Activated CD4-positive, alpha-beta memory T cell treated with anti-CD3 and anti-CD28 coated beads, Interleukin-2, amount 10 ng/mL, durations not matched to agents 7 days and 5 days (primary cell): ENCODE measurements at regions not wholly inside any gene's neighbourhood (a gene's known extent, or its start where the extent isn't known, plus 50 kb on each side); places are given as distances from the start of the nearest gene placed in this dataset.

Source experiments
- CTCF ChIA-PET: fragments of 350-600 bp; sonication (Branson Sonifier 250); formaldehyde crosslinking; loops from one replicate; lab custom pipeline; 2021; ENCODE audit warnings: antibody characterized with exemption, inconsistent platforms; lab: Charles Lee
- POLR2A ChIA-PET: fragments of 350-600 bp; sonication (Branson Sonifier 250); formaldehyde crosslinking; loops from one replicate; lab custom pipeline; 2021; ENCODE audit warnings: antibody characterized with exemption; lab: Charles Lee
- DNase-seq: peaks from one replicate; pipeline ENCODE4 v3.0.0-alpha.2; 2020
- H3K27ac Mint-ChIP-seq: one replicate; pipeline ENCODE4 v1.8.0; 2021; ENCODE audit warnings: mild to moderate bottlenecking, mixed read lengths
- H3K27me3 Mint-ChIP-seq: one replicate; pipeline ENCODE4 v1.8.0; 2021; ENCODE audit warnings: mixed read lengths
- H3K36me3 Mint-ChIP-seq: one replicate; pipeline ENCODE4 v1.8.0; 2021; ENCODE audit warnings: low read depth, mixed read lengths
- H3K4me1 Mint-ChIP-seq: one replicate; pipeline ENCODE4 v1.8.0; 2021; ENCODE audit warnings: mixed read lengths
- H3K4me3 Mint-ChIP-seq: one replicate; pipeline ENCODE4 v1.8.0; 2021; ENCODE audit warnings: mild to moderate bottlenecking, mixed read lengths
- H3K9me3 Mint-ChIP-seq: one replicate; pipeline ENCODE4 v1.8.0; 2021; ENCODE audit warnings: mixed read lengths

DNA sequence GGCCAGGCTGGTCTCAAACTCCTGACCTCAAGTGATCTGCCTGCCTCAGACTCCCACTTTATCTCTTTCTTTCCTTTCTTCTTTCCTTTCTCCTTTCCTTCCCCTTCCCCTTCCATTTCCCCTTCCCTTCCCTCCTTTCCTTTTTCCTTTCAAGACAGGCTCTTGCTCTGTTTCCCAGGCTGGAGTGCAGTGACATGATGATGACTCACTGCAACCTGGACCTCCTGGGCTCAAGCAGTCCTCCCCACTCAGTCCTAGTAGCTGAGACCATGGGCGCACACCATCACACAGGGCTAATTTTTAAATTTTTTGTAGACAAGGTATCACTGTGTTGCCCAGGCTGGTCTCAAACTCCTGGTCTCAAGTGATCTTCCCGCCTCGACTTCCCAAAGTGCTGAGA lies 377.6 kb upstream of the ZFP64 start:
- Mint-ChIP-seq H3K9me3 (no peaks in the 10 kb centered on the region), H3K36me3 (no peaks in the 10 kb centered on the region), H3K27me3 (no peaks in the 10 kb centered on the region), H3K27ac (no peak overlapping the region), H3K4me3 (no peak overlapping the region), H3K4me1 (no peaks in the 10 kb centered on the region)
- no peak for DNase-seq
- POLR2A ChIA-PET, result no interaction called here
- CTCF ChIA-PET, result no interaction called here

- no peak overlapping the region for H3K27ac Mint-ChIP-seq
- no peaks in the 10 kb centered on the region for H3K36me3 Mint-ChIP-seq
- no peaks in the 10 kb centered on the region for H3K27me3 Mint-ChIP-seq
- no peak for DNase-seq
- CTCF ChIA-PET, result no interaction called here
- no peaks in the 10 kb centered on the region for H3K4me1 Mint-ChIP-seq
- H3K4me3 Mint-ChIP-seq, result no peak overlapping the region
- H3K9me3 Mint-ChIP-seq, result peaks cover 4% of the 10 kb centered on the region
- POLR2A ChIA-PET, result no interaction called here
These were observed 374.0 kb upstream of the ZFP64 start for GRCh38 chr20:52565614-52566013.

GRCh38 chr20:52564594-52564993 lies 373.0 kb upstream of the ZFP64 start:
- ChIA-PET POLR2A (no interaction called here), CTCF (no interaction called here)
- Mint-ChIP-seq H3K4me3 (no peak overlapping the region), H3K27me3 (no peaks in the 10 kb centered on the region), H3K9me3 (peaks cover 8% of the 10 kb centered on the region), H3K27ac (no peak overlapping the region), H3K36me3 (no peaks in the 10 kb centered on the region), H3K4me1 (no peaks in the 10 kb centered on the region)
- DNase-seq, result no peak

GRCh38 chr20:52552181-52552872 lies 360.7 kb upstream of the ZFP64 start:
- ChIA-PET POLR2A (no interaction called here), CTCF (no interaction called here)
- peaks cover 2% of the 10 kb centered on the region for H3K9me3 Mint-ChIP-seq
- no peaks in the 10 kb centered on the region for H3K27me3 Mint-ChIP-seq
- DNase-seq, result no peak
- no peak overlapping the region for H3K4me3 Mint-ChIP-seq
- H3K4me1 Mint-ChIP-seq, result no peaks in the 10 kb centered on the region
- H3K36me3 Mint-ChIP-seq, result no peaks in the 10 kb centered on the region
- H3K27ac Mint-ChIP-seq, result no peak overlapping the region

GRCh38 chr20:52542131-52542530 lies 350.6 kb upstream of the ZFP64 start:
- POLR2A ChIA-PET, result no interaction called here
- peaks cover 3% of the 10 kb centered on the region for H3K9me3 Mint-ChIP-seq

GRCh38 chr20:52540509-52540908 lies 348.9 kb upstream of the ZFP64 start:
- Mint-ChIP-seq H3K9me3 (peaks cover 2% of the 10 kb centered on the region), H3K27ac (no peak overlapping the region), H3K27me3 (no peaks in the 10 kb centered on the region), H3K4me1 (no peaks in the 10 kb centered on the region), H3K4me3 (no peak overlapping the region), H3K36me3 (no peaks in the 10 kb centered on the region)
- ChIA-PET CTCF (no interaction called here), POLR2A (no interaction called here)
- no peak for DNase-seq

More at GRCh38 chr20:52542131-52542530, 350.6 kb upstream of the ZFP64 start:
- CTCF ChIA-PET, result no interaction called here
- no peak for DNase-seq
- Mint-ChIP-seq H3K27me3 (no peaks in the 10 kb centered on the region), H3K36me3 (no peaks in the 10 kb centered on the region), H3K4me3 (no peak overlapping the region), H3K4me1 (no peaks in the 10 kb centered on the region), H3K27ac (no peak overlapping the region)

DNA sequence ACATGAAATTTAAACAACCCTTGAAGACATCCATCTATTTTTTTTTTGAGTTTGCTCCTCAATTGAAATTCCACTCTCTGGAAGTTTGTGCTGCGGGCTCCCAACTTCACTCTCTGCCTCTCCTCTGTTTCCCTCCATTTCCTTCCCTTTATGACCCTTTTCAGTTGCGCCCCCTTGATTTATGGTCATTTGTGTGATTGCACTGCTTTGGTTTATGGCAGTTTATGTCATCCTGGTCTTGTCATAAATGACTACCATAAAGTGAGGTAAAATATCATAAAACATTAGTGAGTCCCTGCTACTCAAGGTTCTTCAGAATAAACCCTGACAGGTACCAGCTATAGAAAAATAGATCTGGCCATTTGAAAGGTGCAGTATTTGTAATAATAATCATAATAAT lies 348.3 kb upstream of the ZFP64 start:
- no peaks in the 10 kb centered on the region for H3K36me3 Mint-ChIP-seq
- CTCF ChIA-PET, result no interaction called here
- H3K27ac Mint-ChIP-seq, result no peak overlapping the region
- H3K4me3 Mint-ChIP-seq, result no peak overlapping the region
- no peak for DNase-seq
- peaks cover 2% of the 10 kb centered on the region for H3K9me3 Mint-ChIP-seq
- no peaks in the 10 kb centered on the region for H3K27me3 Mint-ChIP-seq
- no peaks in the 10 kb centered on the region for H3K4me1 Mint-ChIP-seq
- POLR2A ChIA-PET, result no interaction called here

GRCh38 chr20:52536841-52537400 lies 345.3 kb upstream of the ZFP64 start:
- H3K27me3 Mint-ChIP-seq, result no peaks in the 10 kb centered on the region
- POLR2A ChIA-PET, result no interaction called here
- no peaks in the 10 kb centered on the region for H3K9me3 Mint-ChIP-seq
- no peaks in the 10 kb centered on the region for H3K36me3 Mint-ChIP-seq
- no peaks in the 10 kb centered on the region for H3K4me1 Mint-ChIP-seq
- no peak for DNase-seq
- CTCF ChIA-PET, result no interaction called here
- H3K27ac Mint-ChIP-seq, result no peak overlapping the region
- no peak overlapping the region for H3K4me3 Mint-ChIP-seq

DNA sequence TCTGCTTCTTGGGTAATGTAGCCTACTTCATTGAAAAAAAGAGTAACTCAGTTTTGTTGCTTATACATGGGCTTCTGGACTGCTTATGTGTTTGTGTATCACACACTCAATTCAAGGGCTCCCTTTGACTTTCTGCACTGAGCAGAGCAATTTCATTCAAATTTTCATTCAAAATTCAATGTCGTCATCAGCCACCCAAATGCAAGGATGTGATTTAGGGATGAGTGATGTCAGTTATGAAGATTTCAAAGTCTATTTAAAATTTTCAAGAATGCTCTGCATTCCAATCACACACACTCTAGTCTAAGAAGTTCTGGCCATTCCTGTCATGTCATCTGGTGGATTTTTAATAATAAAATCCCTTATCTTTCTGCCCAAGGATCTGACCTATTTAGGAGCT lies 344.5 kb upstream of the ZFP64 start:
- Mint-ChIP-seq H3K9me3 (no peaks in the 10 kb centered on the region), H3K27ac (no peak overlapping the region), H3K4me3 (no peak overlapping the region), H3K36me3 (no peaks in the 10 kb centered on the region), H3K27me3 (no peaks in the 10 kb centered on the region), H3K4me1 (no peaks in the 10 kb centered on the region)
- POLR2A ChIA-PET, result no interaction called here
- no peak for DNase-seq
- CTCF ChIA-PET, result no interaction called here

GRCh38 chr20:52534616-52535015 lies 343.0 kb upstream of the ZFP64 start:
- H3K4me1 Mint-ChIP-seq, result no peaks in the 10 kb centered on the region
- no peak for DNase-seq
- no peaks in the 10 kb centered on the region for H3K9me3 Mint-ChIP-seq
- H3K27me3 Mint-ChIP-seq, result no peaks in the 10 kb centered on the region
- H3K27ac Mint-ChIP-seq, result no peak overlapping the region
- ChIA-PET CTCF (interaction anchor here (0.5 kb wide), 1 partner anchor 1422 kb away, joined by 4 read pairs; no protein-coding TSS in a partner anchor), POLR2A (no interaction called here)
- no peaks in the 10 kb centered on the region for H3K36me3 Mint-ChIP-seq
- no peak overlapping the region for H3K4me3 Mint-ChIP-seq

DNA sequence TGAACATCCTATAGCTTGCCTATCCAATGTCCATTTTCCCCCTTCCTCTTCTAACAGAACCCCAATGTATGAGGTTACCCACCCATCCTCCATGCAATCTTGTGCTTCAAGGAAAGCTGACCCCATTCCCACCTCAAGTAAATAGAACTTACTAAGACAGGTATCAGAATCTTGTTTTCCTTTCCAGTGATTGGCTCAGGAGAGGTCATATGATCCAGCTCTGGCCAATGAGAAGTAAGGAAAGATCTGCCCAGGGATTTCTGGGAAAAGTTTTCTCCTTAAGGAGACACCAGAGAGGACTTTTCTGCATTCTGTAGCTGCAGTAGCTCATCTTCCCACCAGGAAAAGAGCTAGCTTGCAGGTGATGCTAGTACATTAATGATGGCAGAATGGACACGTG lies 341.8 kb upstream of the ZFP64 start:
- ChIA-PET CTCF (interaction anchor here (0.7 kb wide), 1 partner anchor 117 kb away, joined by 3 read pairs; no protein-coding TSS in a partner anchor), POLR2A (no interaction called here)
- Mint-ChIP-seq H3K27ac (no peak overlapping the region), H3K9me3 (no peaks in the 10 kb centered on the region), H3K4me1 (no peaks in the 10 kb centered on the region), H3K4me3 (no peak overlapping the region), H3K27me3 (no peaks in the 10 kb centered on the region), H3K36me3 (no peaks in the 10 kb centered on the region)
- no peak for DNase-seq

- ChIA-PET CTCF (no interaction called here), POLR2A (no interaction called here)
- no peak for DNase-seq
- Mint-ChIP-seq H3K27me3 (no peaks in the 10 kb centered on the region), H3K9me3 (no peaks in the 10 kb centered on the region), H3K4me1 (no peaks in the 10 kb centered on the region), H3K4me3 (no peak overlapping the region), H3K27ac (no peak overlapping the region), H3K36me3 (no peaks in the 10 kb centered on the region)
These were observed 341.1 kb upstream of the ZFP64 start for GRCh38 chr20:52532674-52533073.

GRCh38 chr20:52530571-52530970 lies 339.0 kb upstream of the ZFP64 start:
- no peak overlapping the region for H3K4me3 Mint-ChIP-seq
- no peak overlapping the region for H3K27ac Mint-ChIP-seq
- H3K27me3 Mint-ChIP-seq, result no peaks in the 10 kb centered on the region
- no peak for DNase-seq
- H3K9me3 Mint-ChIP-seq, result no peaks in the 10 kb centered on the region
- POLR2A ChIA-PET, result no interaction called here
- H3K36me3 Mint-ChIP-seq, result no peaks in the 10 kb centered on the region
- H3K4me1 Mint-ChIP-seq, result no peaks in the 10 kb centered on the region
- CTCF ChIA-PET, result no interaction called here

- no peak overlapping the region for H3K4me3 Mint-ChIP-seq
- no peaks in the 10 kb centered on the region for H3K4me1 Mint-ChIP-seq
- no peaks in the 10 kb centered on the region for H3K27me3 Mint-ChIP-seq
- H3K27ac Mint-ChIP-seq, result no peak overlapping the region
- CTCF ChIA-PET, result no interaction called here
- no peak for DNase-seq
- no peaks in the 10 kb centered on the region for H3K9me3 Mint-ChIP-seq
- POLR2A ChIA-PET, result no interaction called here
- no peaks in the 10 kb centered on the region for H3K36me3 Mint-ChIP-seq
These were observed 338.2 kb upstream of the ZFP64 start for GRCh38 chr20:52529826-52530225.
